WTC11 (cell line): ENCODE measurements at regions not wholly inside any gene's neighbourhood (a gene's known extent, or its start where the extent isn't known, plus 50 kb on each side); places are given as distances from the start of the nearest gene placed in this dataset.

Source experiments
- ATAC-seq: fragments of 200-7000 bp; cut with Tn5 transposase; 2 replicates; pipeline ENCODE4 v1.10.0; 2021; ENCODE audit warnings: mild to moderate bottlenecking, moderate library complexity
- CTCF ChIA-PET: fragments of 300-600 bp; sonication (Branson Sonifier 250); formaldehyde crosslinking; loops from one replicate; lab custom pipeline; 2021; ENCODE audit warnings: antibody characterized with exemption; lab: Charles Lee
- POLR2A ChIA-PET: fragments of 350-600 bp; sonication (Branson Sonifier 250); formaldehyde crosslinking; loops from one replicate; lab custom pipeline; 2021; ENCODE audit warnings: antibody characterized with exemption; lab: Charles Lee
- DNase-seq: peaks from one replicate; pipeline ENCODE4 v3.0.0; 2021; ENCODE audit warnings: low spot score
- H3K27ac Mint-ChIP-seq: 2 replicates; pipeline ENCODE4 v1.8.0; 2021; ENCODE audit warnings: mixed read lengths
- H3K27me3 Mint-ChIP-seq: 2 replicates; pipeline ENCODE4 v1.8.0; 2021; ENCODE audit warnings: low read depth, mild to moderate bottlenecking, moderate library complexity, mixed read lengths
- H3K36me3 Mint-ChIP-seq: 2 replicates; pipeline ENCODE4 v1.8.0; 2021; ENCODE audit warnings: mixed read lengths
- H3K4me1 Mint-ChIP-seq: 2 replicates; pipeline ENCODE4 v1.8.0; 2022; ENCODE audit warnings: mixed read lengths
- H3K4me3 Mint-ChIP-seq: 2 replicates; pipeline ENCODE4 v1.8.0; 2021; ENCODE audit warnings: mild to moderate bottlenecking, moderate library complexity, mixed read lengths
- H3K9me3 Mint-ChIP-seq: 2 replicates; pipeline ENCODE4 v1.8.0; 2021; ENCODE audit warnings: mixed read lengths
- AR ChIP-seq: fragments of 250-450 bp; sonication (Bioruptor Pico); IDR thresholded peaks from 2 replicates; pipeline ENCODE4 v1.9.0; 2021; ENCODE audit warnings: mild to moderate bottlenecking
- ESRRA ChIP-seq: sonication (generic); formaldehyde crosslinking; IDR thresholded peaks from 2 replicates; pipeline ENCODE4 v1.8.1; 2022; ENCODE audit warnings: mild to moderate bottlenecking, missing genetic modification reagents, borderline replicate concordance
- FOXJ3 ChIP-seq: sonication (generic); formaldehyde crosslinking; IDR thresholded peaks from 2 replicates; pipeline ENCODE4 v1.9.0; 2021; ENCODE audit warnings: missing genetic modification reagents, mild to moderate bottlenecking, borderline replicate concordance
- GRHL2 ChIP-seq: fragments of 250-450 bp; sonication (Bioruptor Pico); IDR thresholded peaks from 2 replicates; pipeline ENCODE4 v1.8.0; 2022; ENCODE audit warnings: mild to moderate bottlenecking, moderate library complexity; ENCODE audit not compliant: insufficient replicate concordance, severe bottlenecking
- JUN ChIP-seq: sonication (generic); formaldehyde crosslinking; IDR thresholded peaks from 2 replicates; pipeline ENCODE4 v1.8.0; 2023; ENCODE audit warnings: mild to moderate bottlenecking, missing genetic modification reagents
- KAT7 ChIP-seq: sonication (generic); formaldehyde crosslinking; IDR thresholded peaks from 2 replicates; pipeline ENCODE4 v1.8.1; 2023; ENCODE audit warnings: missing genetic modification reagents, mild to moderate bottlenecking, borderline replicate concordance
- NFE2L1 ChIP-seq: sonication (generic); formaldehyde crosslinking; IDR thresholded peaks from 2 replicates; pipeline ENCODE4 v1.8.1; 2023; ENCODE audit warnings: missing genetic modification reagents
- ZBTB43 ChIP-seq: sonication (generic); formaldehyde crosslinking; IDR thresholded peaks from 2 replicates; pipeline ENCODE4 v1.8.1; 2023; ENCODE audit warnings: mild to moderate bottlenecking, missing genetic modification reagents
- ZMAT4 ChIP-seq: fragments of 250-450 bp; sonication (Bioruptor Pico); IDR thresholded peaks from 2 replicates; pipeline ENCODE4 v1.9.0; 2021; ENCODE audit warnings: mild to moderate bottlenecking
- ZNF219 ChIP-seq: sonication (generic); formaldehyde crosslinking; IDR thresholded peaks from 2 replicates; pipeline ENCODE4 v1.8.0; 2023; ENCODE audit warnings: missing genetic modification reagents, mild to moderate bottlenecking, borderline replicate concordance
- ZNF281 ChIP-seq: sonication (generic); formaldehyde crosslinking; IDR thresholded peaks from 2 replicates; pipeline ENCODE4 v1.8.0; 2023; ENCODE audit warnings: mild to moderate bottlenecking, missing genetic modification reagents
- ZNF423 ChIP-seq: fragments of 250-450 bp; sonication (Bioruptor Pico); IDR thresholded peaks from 2 replicates; pipeline ENCODE4 v2.1.2; 2022; ENCODE audit warnings: mild to moderate bottlenecking, moderate library complexity
- ZSCAN18 ChIP-seq: fragments of 250-450 bp; sonication (Bioruptor Pico); IDR thresholded peaks from 2 replicates; pipeline ENCODE4 v2.1.2; 2022; ENCODE audit warnings: mild to moderate bottlenecking, moderate library complexity
- TF ChIP-seq, protein P1 (sequence below): sonication (generic); formaldehyde crosslinking; IDR thresholded peaks from 2 replicates; pipeline ENCODE4 v1.8.1; 2023; ENCODE audit warnings: mild to moderate bottlenecking, moderate library complexity, missing genetic modification reagents
- TF ChIP-seq, protein P2 (sequence below): sonication (generic); formaldehyde crosslinking; IDR thresholded peaks from 2 replicates; pipeline ENCODE4 v1.8.1; 2022; ENCODE audit warnings: low read depth, mild to moderate bottlenecking, moderate library complexity, missing genetic modification reagents, borderline replicate concordance
- TF ChIP-seq, protein P3 (sequence below): sonication (generic); formaldehyde crosslinking; IDR thresholded peaks from 2 replicates; pipeline ENCODE4 v1.8.0; 2022; ENCODE audit warnings: mild to moderate bottlenecking, missing genetic modification reagents
- TF ChIP-seq, protein P4 (sequence below): fragments of 200-600 bp; IDR thresholded peaks from 2 replicates; pipeline ENCODE4 v1.8.0; 2022; ENCODE audit warnings: antibody characterized with exemption

GRCh38 chr13:47826471-47826870 lies 174.6 kb downstream of the SUCLA2 start:
- Mint-ChIP-seq H3K4me1 (peaks cover 2% of the 10 kb centered on the region), H3K36me3 (peaks cover 5% of the 10 kb centered on the region), H3K27me3 (no peaks in the 10 kb centered on the region), H3K27ac (no peak overlapping the region), H3K9me3 (peaks cover 26% of the 10 kb centered on the region), H3K4me3 (no peak overlapping the region)
- ChIA-PET CTCF (no interaction called here), POLR2A (no interaction called here)
- ATAC-seq (no peak), DNase-seq (no peak)
- TF ChIP-seq ESRRA (CRISPR knock-in tag) (no peak), ZBTB43 (CRISPR knock-in tag) (no peak), AR (no peak), ZNF219 (CRISPR knock-in tag) (no peak), FOXJ3 (CRISPR knock-in tag) (no peak), ZMAT4 (CRISPR knock-in tag) (no peak), NFE2L1 (CRISPR knock-in tag) (no peak)
- TF ChIP-seq, protein P1, sequence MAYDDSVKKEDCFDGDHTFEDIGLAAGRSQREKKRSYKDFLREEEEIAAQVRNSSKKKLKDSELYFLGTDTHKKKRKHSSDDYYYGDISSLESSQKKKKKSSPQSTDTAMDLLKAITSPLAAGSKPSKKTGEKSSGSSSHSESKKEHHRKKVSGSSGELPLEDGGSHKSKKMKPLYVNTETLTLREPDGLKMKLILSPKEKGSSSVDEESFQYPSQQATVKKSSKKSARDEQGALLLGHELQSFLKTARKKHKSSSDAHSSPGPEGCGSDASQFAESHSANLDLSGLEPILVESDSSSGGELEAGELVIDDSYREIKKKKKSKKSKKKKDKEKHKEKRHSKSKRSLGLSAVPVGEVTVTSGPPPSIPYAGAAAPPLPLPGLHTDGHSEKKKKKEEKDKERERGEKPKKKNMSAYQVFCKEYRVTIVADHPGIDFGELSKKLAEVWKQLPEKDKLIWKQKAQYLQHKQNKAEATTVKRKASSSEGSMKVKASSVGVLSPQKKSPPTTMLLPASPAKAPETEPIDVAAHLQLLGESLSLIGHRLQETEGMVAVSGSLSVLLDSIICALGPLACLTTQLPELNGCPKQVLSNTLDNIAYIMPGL: no peak
- TF ChIP-seq, protein P2, sequence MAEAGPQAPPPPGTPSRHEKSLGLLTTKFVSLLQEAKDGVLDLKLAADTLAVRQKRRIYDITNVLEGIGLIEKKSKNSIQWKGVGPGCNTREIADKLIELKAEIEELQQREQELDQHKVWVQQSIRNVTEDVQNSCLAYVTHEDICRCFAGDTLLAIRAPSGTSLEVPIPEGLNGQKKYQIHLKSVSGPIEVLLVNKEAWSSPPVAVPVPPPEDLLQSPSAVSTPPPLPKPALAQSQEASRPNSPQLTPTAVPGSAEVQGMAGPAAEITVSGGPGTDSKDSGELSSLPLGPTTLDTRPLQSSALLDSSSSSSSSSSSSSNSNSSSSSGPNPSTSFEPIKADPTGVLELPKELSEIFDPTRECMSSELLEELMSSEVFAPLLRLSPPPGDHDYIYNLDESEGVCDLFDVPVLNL (CRISPR knock-in tag): no peak

DNA sequence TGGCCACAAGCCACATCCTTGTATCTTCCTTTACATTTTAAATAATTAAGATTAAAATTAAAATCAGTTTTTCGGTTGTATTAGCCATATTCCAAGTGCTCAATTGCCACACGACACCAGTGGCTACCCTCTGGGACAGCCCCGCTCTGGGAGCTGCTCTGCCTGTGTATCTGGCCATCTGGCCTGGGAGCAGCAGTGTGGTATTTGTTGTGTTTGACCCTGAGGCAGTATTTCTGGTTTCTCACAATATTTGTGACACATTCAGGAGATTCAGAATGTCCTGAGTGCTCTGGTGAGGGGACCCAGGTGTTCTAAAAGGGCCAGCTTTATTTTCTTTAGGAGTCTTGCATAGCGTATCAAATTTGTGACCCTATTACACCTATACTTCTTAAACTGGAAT lies 179.0 kb downstream of the SUCLA2 start:
- Mint-ChIP-seq H3K27ac (no peak overlapping the region), H3K36me3 (peaks cover 5% of the 10 kb centered on the region), H3K4me3 (no peak overlapping the region), H3K27me3 (no peaks in the 10 kb centered on the region), H3K4me1 (peaks cover 22% of the 10 kb centered on the region), H3K9me3 (peaks cover 26% of the 10 kb centered on the region)
- DNase-seq: no peak
- ChIA-PET CTCF (no interaction called here), POLR2A (no interaction called here)
- no peak for ATAC-seq
- TF ChIP-seq, protein P2 (CRISPR knock-in tag): no peak
- TF ChIP-seq KAT7 (CRISPR knock-in tag) (no peak), ZNF423 (CRISPR knock-in tag) (no peak), JUN (CRISPR knock-in tag) (no peak), ZNF281 (no peak), ZMAT4 (CRISPR knock-in tag) (no peak), GRHL2 (no peak), ZSCAN18 (no peak)
- TF ChIP-seq, protein P3, sequence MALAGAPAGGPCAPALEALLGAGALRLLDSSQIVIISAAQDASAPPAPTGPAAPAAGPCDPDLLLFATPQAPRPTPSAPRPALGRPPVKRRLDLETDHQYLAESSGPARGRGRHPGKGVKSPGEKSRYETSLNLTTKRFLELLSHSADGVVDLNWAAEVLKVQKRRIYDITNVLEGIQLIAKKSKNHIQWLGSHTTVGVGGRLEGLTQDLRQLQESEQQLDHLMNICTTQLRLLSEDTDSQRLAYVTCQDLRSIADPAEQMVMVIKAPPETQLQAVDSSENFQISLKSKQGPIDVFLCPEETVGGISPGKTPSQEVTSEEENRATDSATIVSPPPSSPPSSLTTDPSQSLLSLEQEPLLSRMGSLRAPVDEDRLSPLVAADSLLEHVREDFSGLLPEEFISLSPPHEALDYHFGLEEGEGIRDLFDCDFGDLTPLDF (CRISPR knock-in tag): no peak
- TF ChIP-seq, protein P4, sequence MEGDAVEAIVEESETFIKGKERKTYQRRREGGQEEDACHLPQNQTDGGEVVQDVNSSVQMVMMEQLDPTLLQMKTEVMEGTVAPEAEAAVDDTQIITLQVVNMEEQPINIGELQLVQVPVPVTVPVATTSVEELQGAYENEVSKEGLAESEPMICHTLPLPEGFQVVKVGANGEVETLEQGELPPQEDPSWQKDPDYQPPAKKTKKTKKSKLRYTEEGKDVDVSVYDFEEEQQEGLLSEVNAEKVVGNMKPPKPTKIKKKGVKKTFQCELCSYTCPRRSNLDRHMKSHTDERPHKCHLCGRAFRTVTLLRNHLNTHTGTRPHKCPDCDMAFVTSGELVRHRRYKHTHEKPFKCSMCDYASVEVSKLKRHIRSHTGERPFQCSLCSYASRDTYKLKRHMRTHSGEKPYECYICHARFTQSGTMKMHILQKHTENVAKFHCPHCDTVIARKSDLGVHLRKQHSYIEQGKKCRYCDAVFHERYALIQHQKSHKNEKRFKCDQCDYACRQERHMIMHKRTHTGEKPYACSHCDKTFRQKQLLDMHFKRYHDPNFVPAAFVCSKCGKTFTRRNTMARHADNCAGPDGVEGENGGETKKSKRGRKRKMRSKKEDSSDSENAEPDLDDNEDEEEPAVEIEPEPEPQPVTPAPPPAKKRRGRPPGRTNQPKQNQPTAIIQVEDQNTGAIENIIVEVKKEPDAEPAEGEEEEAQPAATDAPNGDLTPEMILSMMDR: no peak
